AG09309 (cell line): ENCODE measurements at regions not wholly inside any gene's neighbourhood (a gene's known extent, or its start where the extent isn't known, plus 50 kb on each side); places are given as distances from the start of the nearest gene placed in this dataset.

ENCODE experiments used
- DNase-seq: peaks from one replicate; pipeline ENCODE4 v3.0.0-alpha.2; 2010; ENCODE audit warnings: low read depth
- H3K4me3 ChIP-seq: 2 replicates; pipeline ENCODE4 v1.5.1; 2011; ENCODE audit warnings: mild to moderate bottlenecking, low read depth, low read length, moderate library complexity; ENCODE audit not compliant: control insufficient read depth
- CTCF ChIP-seq: IDR thresholded peaks from 2 replicates; pipeline ENCODE4 v1.5.1; 2011; ENCODE audit warnings: mild to moderate bottlenecking, low read depth, low read length, inconsistent platforms; ENCODE audit not compliant: insufficient read depth, control insufficient read depth; ENCODE audit errors: missing control alignments

GRCh38 chr4:135564090-135564489 lies 1362.5 kb upstream of the PABPC4L start:
- DNase-seq: no peak
- H3K4me3 ChIP-seq: no peak overlapping the region
- no peak for TF ChIP-seq CTCF

- TF ChIP-seq CTCF: no peak
- no peak overlapping the region for H3K4me3 ChIP-seq
- no peak for DNase-seq
These were observed 1351.6 kb upstream of the PABPC4L start for GRCh38 chr4:135553213-135553612.

- TF ChIP-seq CTCF: no peak
- DNase-seq: no peak
- no peak overlapping the region for H3K4me3 ChIP-seq
These were observed 1350.5 kb upstream of the PABPC4L start for GRCh38 chr4:135552131-135552530.

GRCh38 chr4:135548711-135549110 lies 1347.1 kb upstream of the PABPC4L start:
- DNase-seq: no peak
- H3K4me3 ChIP-seq: no peak overlapping the region
- TF ChIP-seq CTCF: no peak

GRCh38 chr4:135545616-135546317 lies 1344.2 kb upstream of the PABPC4L start:
- TF ChIP-seq CTCF: no peak
- no peak overlapping the region for H3K4me3 ChIP-seq
- DNase-seq: no peak

GRCh38 chr4:135538698-135539097 lies 1337.1 kb upstream of the PABPC4L start:
- no peak overlapping the region for H3K4me3 ChIP-seq
- DNase-seq: no peak
- TF ChIP-seq CTCF: no peak
